ENCODE measurements at regions not wholly inside any gene's neighbourhood (a gene's known extent, or its start where the extent isn't known, plus 50 kb on each side); places are given as distances from the start of the nearest gene placed in this dataset.
A peak's percentile ranks its signal among the peaks of the same experiment; 100 is the strongest.

DNA sequence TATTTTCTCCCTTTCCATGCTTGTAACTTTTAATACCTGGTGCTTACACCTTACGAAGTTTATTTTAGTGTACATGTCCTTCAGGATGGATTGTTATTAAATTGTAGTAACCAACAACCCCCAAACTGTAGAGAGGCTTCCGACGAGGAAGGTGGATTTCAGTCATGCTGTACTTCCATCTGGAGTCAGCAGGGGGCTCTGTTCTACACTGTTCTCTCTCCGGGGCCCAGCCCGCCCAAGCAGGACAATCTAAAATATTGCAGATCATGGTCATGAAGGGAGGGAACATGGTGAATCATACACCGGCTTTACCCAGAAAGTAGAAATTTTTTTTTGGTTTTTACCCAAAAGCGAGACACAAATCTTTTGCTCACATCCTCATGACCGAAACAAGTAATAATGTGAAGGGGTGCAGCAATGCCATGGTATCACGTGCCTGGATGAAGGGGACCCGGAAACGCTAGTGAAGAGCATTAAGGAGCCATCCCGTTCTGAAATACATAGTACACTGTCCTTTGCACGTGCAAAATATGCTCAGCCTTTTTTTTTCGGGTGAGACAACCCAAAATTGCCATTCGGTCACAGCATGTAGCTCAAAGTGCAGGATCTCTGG is 884.8 kb downstream of the EPHA4 start:
- peak; percentile 42 for DNase-seq (ENCODE audit: low spot score)
- Histone ChIP-seq H2AK5ac (ENCODE audit: low read depth, low read length) (no peak overlapping the region), H3K14ac (ENCODE audit: low read length) (no peak overlapping the region), H2BK120ac (ENCODE audit: low read depth, low read length) (no peak overlapping the region), H3K4me2 (ENCODE audit: insufficient read depth, low read length, poor library complexity, severe bottlenecking) (no peak overlapping the region), H3K36me3 (replicated peaks in 1 of 2; ENCODE audit: control insufficient read depth in 2 of 2, insufficient read depth in 2 of 2, low read length in 2 of 2) (no peaks in the 10 kb centered on the region), H2BK15ac (ENCODE audit: low read length) (no peak overlapping the region), H4K91ac (ENCODE audit: low read depth, low read length, poor library complexity) (no peak overlapping the region), H3K9me3 (replicated peaks in 1 of 2; ENCODE audit: control insufficient read depth in 2 of 2, insufficient read depth in 1 of 2, low read depth in 1 of 2, low read length in 2 of 2) (no peaks in the 10 kb centered on the region), H2BK5ac (ENCODE audit: low read length) (no peak overlapping the region), H3K4ac (ENCODE audit: low read length) (no peak overlapping the region), H2BK12ac (ENCODE audit: low read length) (no peak overlapping the region), H3K4me1 (ENCODE audit: control insufficient read depth in 2 of 2, insufficient read depth in 1 of 2, low read depth in 1 of 2, low read length in 2 of 2) (no peaks in the 10 kb centered on the region), H3K9ac (ENCODE audit: low read depth, low read length, poor library complexity) (no peak overlapping the region), H3K23ac (ENCODE audit: low read depth, low read length, poor library complexity) (no peak overlapping the region), H4K8ac (ENCODE audit: low read depth, low read length) (no peak overlapping the region), H3K18ac (ENCODE audit: low read length) (no peak overlapping the region), H2AFZ (ENCODE audit: low read length) (no peak overlapping the region), H3K27me3 (ENCODE audit: control insufficient read depth in 3 of 3, insufficient read depth in 3 of 3, low read depth in 1 of 3, low read length in 3 of 3) (no peaks in the 10 kb centered on the region), H3K27ac (replicated peaks; ENCODE audit: low read length) (no peak overlapping the region), H3K4me3 (ENCODE audit: low read length in 2 of 2) (no peak overlapping the region), H3K79me1 (ENCODE audit: low read depth, low read length) (no peaks in the 10 kb centered on the region)
- WGBS, 2 donors (ENCODE audit: extremely low coverage in 2 of 2, insufficient read length in 2 of 2, insufficient replicate concordance in 1 of 2), result no CpG with 5 or more reads among the region's 15 CpGs

GRCh38 chr2:220695397-220696279 is 876.5 kb downstream of the EPHA4 start:
- no CpG with 5 or more reads among the region's 6 CpGs for WGBS, 2 donors (ENCODE audit: extremely low coverage in 2 of 2, insufficient read length in 2 of 2, insufficient replicate concordance in 1 of 2)

GRCh38 chr2:220696280-220696669 is 875.8 kb downstream of the EPHA4 start:
- Histone ChIP-seq H3K4me1 (ENCODE audit: control insufficient read depth in 2 of 2, insufficient read depth in 1 of 2, low read depth in 1 of 2, low read length in 2 of 2) (peaks cover 0 to 3% of the 10 kb centered on the region in 2 donors), H4K8ac (ENCODE audit: low read depth, low read length) (no peak overlapping the region), H3K4ac (ENCODE audit: low read length) (no peak overlapping the region), H2AFZ (ENCODE audit: low read length) (no peak overlapping the region), H3K18ac (ENCODE audit: low read length) (no peak overlapping the region), H3K4me3 (ENCODE audit: low read length in 2 of 2) (no peak overlapping the region), H2BK120ac (ENCODE audit: low read depth, low read length) (no peak overlapping the region), H3K14ac (ENCODE audit: low read length) (no peak overlapping the region), H2BK5ac (ENCODE audit: low read length) (no peak overlapping the region), H3K79me1 (ENCODE audit: low read depth, low read length) (no peaks in the 10 kb centered on the region), H2BK12ac (ENCODE audit: low read length) (no peak overlapping the region), H2AK5ac (ENCODE audit: low read depth, low read length) (no peak overlapping the region), H3K27me3 (ENCODE audit: control insufficient read depth in 3 of 3, insufficient read depth in 3 of 3, low read depth in 1 of 3, low read length in 3 of 3) (no peaks in the 10 kb centered on the region), H3K23ac (ENCODE audit: low read depth, low read length, poor library complexity) (no peak overlapping the region), H3K9ac (ENCODE audit: low read depth, low read length, poor library complexity) (no peak overlapping the region), H2BK15ac (ENCODE audit: low read length) (no peak overlapping the region), H3K4me2 (ENCODE audit: insufficient read depth, low read length, poor library complexity, severe bottlenecking) (no peak overlapping the region), H3K9me3 (replicated peaks in 1 of 2; ENCODE audit: control insufficient read depth in 2 of 2, insufficient read depth in 1 of 2, low read depth in 1 of 2, low read length in 2 of 2) (peaks cover 0 to 2% of the 10 kb centered on the region in 2 donors), H3K27ac (replicated peaks; ENCODE audit: low read length) (no peak overlapping the region), H4K91ac (ENCODE audit: low read depth, low read length, poor library complexity) (no peak overlapping the region), H3K36me3 (replicated peaks in 1 of 2; ENCODE audit: control insufficient read depth in 2 of 2, insufficient read depth in 2 of 2, low read length in 2 of 2) (no peaks in the 10 kb centered on the region)
- no peak for DNase-seq (ENCODE audit: low spot score)
- no CpG with 5 or more reads among the region's 6 CpGs for WGBS, 2 donors (ENCODE audit: extremely low coverage in 2 of 2, insufficient read length in 2 of 2, insufficient replicate concordance in 1 of 2)

More at GRCh38 chr2:220695397-220696279, 876.5 kb downstream of the EPHA4 start:
- Histone ChIP-seq H3K36me3 (replicated peaks in 1 of 2; ENCODE audit: control insufficient read depth in 2 of 2, insufficient read depth in 2 of 2, low read length in 2 of 2) (no peaks in the 10 kb centered on the region), H2BK5ac (ENCODE audit: low read length) (no peak overlapping the region), H3K14ac (ENCODE audit: low read length) (no peak overlapping the region), H3K23ac (ENCODE audit: low read depth, low read length, poor library complexity) (no peak overlapping the region), H3K4me2 (ENCODE audit: insufficient read depth, low read length, poor library complexity, severe bottlenecking) (no peak overlapping the region), H4K8ac (ENCODE audit: low read depth, low read length) (no peak overlapping the region), H2AFZ (ENCODE audit: low read length) (no peak overlapping the region), H3K4me3 (ENCODE audit: low read length in 2 of 2) (no peak overlapping the region), H3K9ac (ENCODE audit: low read depth, low read length, poor library complexity) (no peak overlapping the region), H3K27ac (replicated peaks; ENCODE audit: low read length) (no peak overlapping the region), H2BK15ac (ENCODE audit: low read length) (no peak overlapping the region), H4K91ac (ENCODE audit: low read depth, low read length, poor library complexity) (no peak overlapping the region), H2BK12ac (ENCODE audit: low read length) (no peak overlapping the region), H3K9me3 (replicated peaks in 1 of 2; ENCODE audit: control insufficient read depth in 2 of 2, insufficient read depth in 1 of 2, low read depth in 1 of 2, low read length in 2 of 2) (no peaks in the 10 kb centered on the region), H3K4ac (ENCODE audit: low read length) (no peak overlapping the region), H2BK120ac (ENCODE audit: low read depth, low read length) (no peak overlapping the region), H2AK5ac (ENCODE audit: low read depth, low read length) (no peak overlapping the region), H3K18ac (ENCODE audit: low read length) (no peak overlapping the region), H3K27me3 (ENCODE audit: control insufficient read depth in 3 of 3, insufficient read depth in 3 of 3, low read depth in 1 of 3, low read length in 3 of 3) (no peaks in the 10 kb centered on the region), H3K4me1 (ENCODE audit: control insufficient read depth in 2 of 2, insufficient read depth in 1 of 2, low read depth in 1 of 2, low read length in 2 of 2) (peaks cover 0 to 3% of the 10 kb centered on the region in 2 donors), H3K79me1 (ENCODE audit: low read depth, low read length) (no peaks in the 10 kb centered on the region)
- DNase-seq (ENCODE audit: low spot score), result no peak

GRCh38 chr2:220697011-220697410 is 875.1 kb downstream of the EPHA4 start:
- peaks cover 0 to 3% of the 10 kb centered on the region in 2 donors for H3K4me1 ChIP-seq (ENCODE audit: control insufficient read depth in 2 of 2, insufficient read depth in 1 of 2, low read depth in 1 of 2, low read length in 2 of 2)
- no peak overlapping the region for H3K23ac ChIP-seq (ENCODE audit: low read depth, low read length, poor library complexity)
- H3K27me3 ChIP-seq (ENCODE audit: control insufficient read depth in 3 of 3, insufficient read depth in 3 of 3, low read depth in 1 of 3, low read length in 3 of 3), result no peaks in the 10 kb centered on the region
- H3K4ac ChIP-seq (ENCODE audit: low read length), result no peak overlapping the region
- no peak for DNase-seq (ENCODE audit: low spot score)
- H4K91ac ChIP-seq (ENCODE audit: low read depth, low read length, poor library complexity), result no peak overlapping the region
- no peak overlapping the region for H2AK5ac ChIP-seq (ENCODE audit: low read depth, low read length)
- WGBS, 2 donors (ENCODE audit: extremely low coverage in 2 of 2, insufficient read length in 2 of 2, insufficient replicate concordance in 1 of 2), result no CpG with 5 or more reads among the region's 2 CpGs
- no peaks in the 10 kb centered on the region for H3K79me1 ChIP-seq (ENCODE audit: low read depth, low read length)
- H3K18ac ChIP-seq (ENCODE audit: low read length), result no peak overlapping the region
- no peak overlapping the region for H3K4me3 ChIP-seq (ENCODE audit: low read length in 2 of 2)
- no peak overlapping the region for H2BK5ac ChIP-seq (ENCODE audit: low read length)
- H3K9me3 ChIP-seq (replicated peaks in 1 of 2; ENCODE audit: control insufficient read depth in 2 of 2, insufficient read depth in 1 of 2, low read depth in 1 of 2, low read length in 2 of 2), result peaks cover 0 to 2% of the 10 kb centered on the region in 2 donors
- H2BK12ac ChIP-seq (ENCODE audit: low read length), result no peak overlapping the region
- H2BK120ac ChIP-seq (ENCODE audit: low read depth, low read length), result no peak overlapping the region
- no peak overlapping the region for H2BK15ac ChIP-seq (ENCODE audit: low read length)
- H3K9ac ChIP-seq (ENCODE audit: low read depth, low read length, poor library complexity), result no peak overlapping the region
- H2AFZ ChIP-seq (ENCODE audit: low read length), result no peak overlapping the region
- H3K36me3 ChIP-seq (replicated peaks in 1 of 2; ENCODE audit: control insufficient read depth in 2 of 2, insufficient read depth in 2 of 2, low read length in 2 of 2), result no peaks in the 10 kb centered on the region
- H3K27ac ChIP-seq (replicated peaks; ENCODE audit: low read length), result no peak overlapping the region
- H4K8ac ChIP-seq (ENCODE audit: low read depth, low read length), result no peak overlapping the region
- H3K4me2 ChIP-seq (ENCODE audit: insufficient read depth, low read length, poor library complexity, severe bottlenecking), result no peak overlapping the region
- no peak overlapping the region for H3K14ac ChIP-seq (ENCODE audit: low read length)

Data from neuronal stem cell (in vitro differentiated cells).